Body of pancreas (tissue), 4 donors: ENCODE measurements at regions not wholly inside any gene's neighbourhood (a gene's known extent, or its start where the extent isn't known, plus 50 kb on each side); places are given as distances from the start of the nearest gene placed in this dataset.

Source experiments
- POLR2A ChIP-seq, 3 donors: fragments of 450-650 bp; IDR thresholded peaks; one replicate each; pipeline ENCODE4 v1.6.1; 2016; ENCODE audit warnings: antibody characterized with exemption in 3 of 3, mild to moderate bottlenecking in 2 of 3
- TF ChIP-seq, protein P1 (sequence below), 7 experiments: fragments of 450-650 bp in 4 of 7; fragments of 200-600 bp in 3 of 7; sonication (generic) in 3 of 7; IDR thresholded peaks; one replicate each; pipeline ENCODE4 v1.5.1; 2016 to 2019; ENCODE audit warnings: antibody characterized with exemption in 7 of 7

DNA sequence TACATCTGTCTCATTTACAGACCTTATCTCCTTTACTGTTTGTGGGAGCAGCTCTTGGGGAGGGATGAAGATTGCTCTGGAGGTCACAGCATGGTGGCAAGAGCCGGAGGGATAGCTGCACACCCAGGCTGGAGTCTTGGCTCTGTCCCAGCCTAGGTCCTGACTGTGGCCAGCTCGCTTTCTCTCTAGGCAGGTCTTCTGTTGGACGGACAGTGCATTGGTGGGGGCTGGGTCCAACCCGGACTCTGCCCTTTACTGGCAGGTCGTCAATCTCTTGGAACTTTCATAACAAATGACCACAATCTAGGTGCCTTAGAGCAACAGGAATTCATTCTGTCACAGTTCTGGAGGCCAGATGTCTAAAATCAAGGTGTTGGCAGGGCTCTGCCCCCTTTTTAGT is 319.8 kb upstream of the C1orf174 start:
- TF ChIP-seq, protein P1, sequence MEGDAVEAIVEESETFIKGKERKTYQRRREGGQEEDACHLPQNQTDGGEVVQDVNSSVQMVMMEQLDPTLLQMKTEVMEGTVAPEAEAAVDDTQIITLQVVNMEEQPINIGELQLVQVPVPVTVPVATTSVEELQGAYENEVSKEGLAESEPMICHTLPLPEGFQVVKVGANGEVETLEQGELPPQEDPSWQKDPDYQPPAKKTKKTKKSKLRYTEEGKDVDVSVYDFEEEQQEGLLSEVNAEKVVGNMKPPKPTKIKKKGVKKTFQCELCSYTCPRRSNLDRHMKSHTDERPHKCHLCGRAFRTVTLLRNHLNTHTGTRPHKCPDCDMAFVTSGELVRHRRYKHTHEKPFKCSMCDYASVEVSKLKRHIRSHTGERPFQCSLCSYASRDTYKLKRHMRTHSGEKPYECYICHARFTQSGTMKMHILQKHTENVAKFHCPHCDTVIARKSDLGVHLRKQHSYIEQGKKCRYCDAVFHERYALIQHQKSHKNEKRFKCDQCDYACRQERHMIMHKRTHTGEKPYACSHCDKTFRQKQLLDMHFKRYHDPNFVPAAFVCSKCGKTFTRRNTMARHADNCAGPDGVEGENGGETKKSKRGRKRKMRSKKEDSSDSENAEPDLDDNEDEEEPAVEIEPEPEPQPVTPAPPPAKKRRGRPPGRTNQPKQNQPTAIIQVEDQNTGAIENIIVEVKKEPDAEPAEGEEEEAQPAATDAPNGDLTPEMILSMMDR (IDR thresholded peaks at IDR 0.05), result no peak
- no peak for TF ChIP-seq POLR2A (IDR thresholded peaks at IDR 0.05)
